ENCODE measurements at regions not wholly inside any gene's neighbourhood (a gene's known extent, or its start where the extent isn't known, plus 50 kb on each side); places are given as distances from the start of the nearest gene placed in this dataset.

- no peak for TF ChIP-seq TCF12 (IDR thresholded peaks at IDR 0.05; ENCODE audit: low read depth)
- no peak for TF ChIP-seq REST (IDR thresholded peaks at IDR 0.05; ENCODE audit: low read depth)
- no peak for TF ChIP-seq MAX (IDR thresholded peaks at IDR 0.05)
- no peak for TF ChIP-seq RAD21 (IDR thresholded peaks at IDR 0.05; ENCODE audit: low read depth)
Measured at GRCh38 chr1:188424176-188424575, 1595.4 kb downstream of the PLA2G4A start.
